Right lobe of liver (tissue), 6 donors: ENCODE measurements at regions not wholly inside any gene's neighbourhood (a gene's known extent, or its start where the extent isn't known, plus 50 kb on each side); places are given as distances from the start of the nearest gene placed in this dataset.

Experiments used
- ATAC-seq, 4 donors: fragments of 200-7000 bp; cut with Tn5 transposase; one replicate each; pipeline ENCODE4 v1.9.1; 2020; ENCODE audit warnings: mild to moderate bottlenecking in 4 of 4, moderate library complexity in 4 of 4
- DNase-seq, 3 donors: peaks; one replicate each; pipeline ENCODE4 v3.0.0-alpha.2; 2020
- H3K27ac ChIP-seq, 3 donors: fragments of 200-600 bp; one replicate each; pipeline ENCODE4 v1.8.0; 2022
- H3K27me3 ChIP-seq, 2 donors: fragments of 200-600 bp; one replicate each; pipeline ENCODE4 v1.8.0; 2022
- H3K36me3 ChIP-seq, 4 donors: fragments of 200-600 bp; sonication (generic) in 1 of 4; one replicate each; pipeline versions ENCODE4 v1.5.1 to v1.8.0; 2017 to 2022; ENCODE audit warnings: control low read depth in 1 of 4
- H3K4me1 ChIP-seq, 4 donors: fragments of 200-600 bp; sonication (generic) in 1 of 4; one replicate each; pipeline versions ENCODE4 v1.5.1 to v1.8.0; 2017 to 2022; ENCODE audit warnings: control low read depth in 1 of 4
- H3K4me3 ChIP-seq, 3 donors: fragments of 200-600 bp; one replicate each; pipeline ENCODE4 v1.8.0; 2022
- H3K9me3 ChIP-seq, 4 donors: fragments of 200-600 bp; sonication (generic) in 1 of 4; one replicate each; pipeline versions ENCODE4 v1.5.1 to v1.8.0; 2017 to 2022; ENCODE audit warnings: control low read depth in 1 of 4
- POLR2A ChIP-seq: fragments of 450-650 bp; IDR thresholded peaks from one replicate; pipeline ENCODE4 v1.6.1; 2017; ENCODE audit warnings: antibody characterized with exemption, mild to moderate bottlenecking
- WGBS: methylation state at CpG from one replicate; pipeline ENCODE4 v1.1.6; 2018; ENCODE audit warnings: low coverage, low lambda C conversion rate; ENCODE audit not compliant: insufficient coverage; ENCODE audit errors: missing lambda C conversion rate; 5-methylcytosine and 5-hydroxymethylcytosine counted together
- intact Hi-C, 2 donors: fragments of 100-400 bp; cut with DNase I; formaldehyde crosslinking; loops; one replicate each; pipeline versions ENCODE4 v1.11.2 to v1.14.1; 2022
- TF ChIP-seq, protein P1 (sequence below), 4 donors: fragments of 200-600 bp in 3 of 4; fragments of 450-650 bp in 1 of 4; IDR thresholded peaks; one replicate each; pipeline versions ENCODE4 v1.5.1 to v1.8.0; 2016 to 2022; ENCODE audit warnings: antibody characterized with exemption in 4 of 4, mild to moderate bottlenecking in 2 of 4
- donor health status: DM: no; HTN: yes; CAD: no.
- donor health status: DM: no; HTN: no; CAD: no.
- donor health status: DM: no; HTN: no; CAD: no.
- donor health status: DM: no; HTN: yes; CAD: no.
- donor health status: DM: no; HTN: yes; CAD: no.

DNA sequence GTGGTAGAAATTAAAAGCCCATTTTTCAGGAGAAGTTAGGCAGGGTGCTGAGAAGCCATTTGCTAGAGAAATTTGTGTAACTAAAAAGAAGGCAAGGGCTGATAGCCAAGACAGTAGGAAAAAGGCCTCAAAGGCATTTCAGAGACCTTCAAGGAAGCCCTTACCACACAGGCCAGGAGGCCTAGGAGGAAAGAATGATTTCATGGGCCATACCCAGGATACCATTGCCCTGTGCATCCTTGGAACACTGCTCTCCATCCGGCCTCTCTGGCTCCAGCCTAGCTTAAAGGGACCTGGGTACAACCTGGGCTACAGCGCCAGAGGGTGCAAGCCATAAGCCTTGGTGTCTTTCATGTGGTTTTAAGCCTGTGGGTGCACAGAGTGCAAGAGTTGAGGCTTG, 193.6 kb upstream of the GRM7 start:
- no CpG with 5 or more reads among the region's 2 CpGs for WGBS
- Histone ChIP-seq H3K9me3 (no peaks in the 10 kb centered on the region), H3K4me3 (no peak overlapping the region), H3K36me3 (no peaks in the 10 kb centered on the region), H3K27me3 (no peaks in the 10 kb centered on the region), H3K27ac (no peak overlapping the region), H3K4me1 (no peaks in the 10 kb centered on the region)
- ATAC-seq (no peak), DNase-seq (no peak)
- intact Hi-C loops = no loop called here
- TF ChIP-seq, protein P1, sequence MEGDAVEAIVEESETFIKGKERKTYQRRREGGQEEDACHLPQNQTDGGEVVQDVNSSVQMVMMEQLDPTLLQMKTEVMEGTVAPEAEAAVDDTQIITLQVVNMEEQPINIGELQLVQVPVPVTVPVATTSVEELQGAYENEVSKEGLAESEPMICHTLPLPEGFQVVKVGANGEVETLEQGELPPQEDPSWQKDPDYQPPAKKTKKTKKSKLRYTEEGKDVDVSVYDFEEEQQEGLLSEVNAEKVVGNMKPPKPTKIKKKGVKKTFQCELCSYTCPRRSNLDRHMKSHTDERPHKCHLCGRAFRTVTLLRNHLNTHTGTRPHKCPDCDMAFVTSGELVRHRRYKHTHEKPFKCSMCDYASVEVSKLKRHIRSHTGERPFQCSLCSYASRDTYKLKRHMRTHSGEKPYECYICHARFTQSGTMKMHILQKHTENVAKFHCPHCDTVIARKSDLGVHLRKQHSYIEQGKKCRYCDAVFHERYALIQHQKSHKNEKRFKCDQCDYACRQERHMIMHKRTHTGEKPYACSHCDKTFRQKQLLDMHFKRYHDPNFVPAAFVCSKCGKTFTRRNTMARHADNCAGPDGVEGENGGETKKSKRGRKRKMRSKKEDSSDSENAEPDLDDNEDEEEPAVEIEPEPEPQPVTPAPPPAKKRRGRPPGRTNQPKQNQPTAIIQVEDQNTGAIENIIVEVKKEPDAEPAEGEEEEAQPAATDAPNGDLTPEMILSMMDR (IDR thresholded peaks at IDR 0.05) = no peak
- no peak for TF ChIP-seq POLR2A

DNA sequence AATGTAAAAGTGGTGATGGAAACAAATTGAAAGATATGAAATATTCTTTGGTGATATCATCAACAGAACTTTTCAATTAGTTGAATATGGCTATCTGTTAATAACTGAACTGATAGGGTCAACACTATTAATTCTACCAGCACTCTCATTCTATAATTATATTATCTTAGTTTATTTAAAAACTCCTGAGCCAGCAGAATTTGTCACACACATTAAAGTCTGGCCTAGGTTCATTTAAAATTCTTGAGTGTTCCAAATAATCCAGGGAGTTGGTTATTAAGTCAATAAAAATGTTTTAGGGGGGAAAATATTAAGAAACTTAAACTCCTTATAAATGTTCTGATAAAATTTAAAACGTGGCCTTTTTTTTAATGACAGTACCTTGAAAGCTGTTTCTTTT, 189.6 kb upstream of the GRM7 start:
- DNase-seq (no peak), ATAC-seq (no peak)
- WGBS = 15% methylated on average over 1 of the region's 1 CpG
- Histone ChIP-seq H3K4me1 (no peaks in the 10 kb centered on the region), H3K27ac (no peak overlapping the region), H3K36me3 (no peaks in the 10 kb centered on the region), H3K27me3 (no peaks in the 10 kb centered on the region), H3K4me3 (no peak overlapping the region), H3K9me3 (no peaks in the 10 kb centered on the region)
- TF ChIP-seq, protein P1 (IDR thresholded peaks at IDR 0.05) = no peak
- no peak for TF ChIP-seq POLR2A
- intact Hi-C loops = no loop called here

DNA sequence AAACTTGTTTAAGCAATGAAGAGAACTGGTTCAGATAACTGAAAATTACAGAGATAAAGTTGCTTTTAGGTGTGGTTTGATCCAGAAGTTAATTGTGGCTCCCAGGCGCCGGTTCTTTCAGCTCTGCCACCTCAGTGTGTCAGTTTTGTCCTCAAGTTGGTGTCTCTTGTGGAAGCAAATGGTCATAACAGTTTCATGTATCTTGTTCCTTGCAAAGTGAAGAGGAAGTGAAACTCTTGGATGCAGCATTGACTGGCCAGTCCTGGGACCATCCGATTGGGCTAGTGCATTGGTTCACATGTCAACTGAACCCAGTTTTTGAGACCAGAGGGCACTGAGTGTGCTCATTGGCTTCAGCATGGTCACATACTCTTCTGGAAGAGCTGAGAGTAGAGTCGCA, 181.4 kb upstream of the GRM7 start:
- Histone ChIP-seq H3K27ac (no peak overlapping the region), H3K36me3 (no peaks in the 10 kb centered on the region), H3K9me3 (no peaks in the 10 kb centered on the region), H3K27me3 (no peaks in the 10 kb centered on the region), H3K4me3 (no peak overlapping the region), H3K4me1 (no peaks in the 10 kb centered on the region)
- WGBS = 42% methylated on average over 4 of the region's 4 CpGs
- DNase-seq (no peak), ATAC-seq (no peak)
- intact Hi-C loops = no loop called here
- TF ChIP-seq, protein P1 (IDR thresholded peaks at IDR 0.05) = no peak
- no peak for TF ChIP-seq POLR2A

DNA sequence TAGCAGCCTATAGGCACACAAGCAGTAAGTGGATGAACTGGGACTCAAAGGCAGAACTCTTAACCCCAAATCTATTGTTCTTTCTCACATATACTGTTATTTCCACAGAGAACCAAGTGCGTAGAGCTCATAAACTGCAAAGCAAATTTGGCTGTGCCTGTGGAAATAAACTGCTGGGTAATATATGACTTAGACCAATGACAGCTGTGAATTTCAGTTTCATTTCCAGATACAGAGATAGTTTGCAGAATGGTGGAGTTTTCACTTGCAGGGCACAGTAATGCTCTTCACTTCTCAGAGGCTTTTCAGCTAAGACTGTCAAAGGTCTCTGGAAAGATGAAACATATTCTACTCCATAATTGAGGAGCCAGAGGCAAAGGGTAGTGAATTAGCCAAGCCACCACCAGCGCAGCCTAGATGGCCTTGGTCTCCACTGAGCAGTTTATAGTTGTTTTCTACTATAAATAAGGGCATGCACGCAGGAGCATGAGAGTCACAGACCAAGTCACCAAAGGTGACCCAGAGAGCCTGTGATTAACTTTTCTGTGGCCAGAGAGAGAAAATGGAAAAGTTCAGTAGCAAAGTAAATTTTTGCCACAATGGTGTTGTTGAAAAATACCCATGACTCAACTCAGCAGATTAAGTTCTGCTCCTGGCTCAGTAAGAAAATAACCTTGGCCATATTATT, 180.7 kb upstream of the GRM7 start:
- Histone ChIP-seq H3K9me3 (no peaks in the 10 kb centered on the region), H3K36me3 (no peaks in the 10 kb centered on the region), H3K27ac (no peak overlapping the region), H3K4me1 (no peaks in the 10 kb centered on the region), H3K27me3 (no peaks in the 10 kb centered on the region), H3K4me3 (no peak overlapping the region)
- ATAC-seq (no peak), DNase-seq (no peak)
- WGBS = 39% methylated on average over 3 of the region's 3 CpGs
- intact Hi-C loops = no loop called here
- TF ChIP-seq, protein P1 (IDR thresholded peaks at IDR 0.05) = no peak
- no peak for TF ChIP-seq POLR2A

DNA sequence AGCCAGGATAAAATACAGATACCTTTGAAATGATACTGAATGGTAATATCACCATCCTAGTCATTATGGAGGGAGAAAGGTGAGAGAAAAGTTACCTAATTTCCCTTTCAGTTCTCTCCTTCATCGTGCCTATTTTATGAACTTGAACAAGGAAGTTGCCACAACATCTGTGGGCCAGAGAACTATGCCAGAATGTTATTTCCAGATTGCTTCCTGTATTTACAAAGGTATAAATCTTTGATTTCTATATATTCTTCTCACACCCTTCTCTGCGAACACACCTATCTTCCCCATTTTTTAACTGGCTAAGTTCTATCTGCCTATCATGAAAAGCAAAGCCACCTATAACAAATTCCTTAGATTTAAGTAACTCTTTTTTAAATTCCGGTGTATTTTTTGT, 163.6 kb upstream of the GRM7 start:
- DNase-seq (no peak), ATAC-seq (no peak)
- 48% methylated on average over 3 of the region's 3 CpGs for WGBS
- no peaks in the 10 kb centered on the region for H3K27me3 ChIP-seq
- no peak for TF ChIP-seq POLR2A
- TF ChIP-seq, protein P1 (IDR thresholded peaks at IDR 0.05) = no peak
- no peaks in the 10 kb centered on the region for H3K4me1 ChIP-seq
- intact Hi-C loops = no loop called here
- no peaks in the 10 kb centered on the region for H3K36me3 ChIP-seq
- H3K9me3 ChIP-seq = peaks cover 0 to 4% (median 0%) of the 10 kb centered on the region in 4 donors
- no peak overlapping the region for H3K4me3 ChIP-seq
- no peak overlapping the region for H3K27ac ChIP-seq
